Ovary (tissue), 3 donors: ENCODE measurements at regions not wholly inside any gene's neighbourhood (a gene's known extent, or its start where the extent isn't known, plus 50 kb on each side); places are given as distances from the start of the nearest gene placed in this dataset.

Experiments
- EP300 ChIP-seq: sonication (generic); formaldehyde crosslinking; IDR thresholded peaks from one replicate; pipeline ENCODE4 v1.6.1; 2017; ENCODE audit warnings: antibody characterized with exemption
- POLR2A ChIP-seq: fragments of 450-650 bp; IDR thresholded peaks from one replicate; pipeline ENCODE4 v1.6.1; 2017; ENCODE audit warnings: antibody characterized with exemption, mild to moderate bottlenecking, moderate library complexity
- TF ChIP-seq, protein P1 (sequence below), 3 donors: fragments of 450-650 bp in 2 of 3; fragments of 200-600 bp in 1 of 3; IDR thresholded peaks; one replicate each; pipeline versions ENCODE4 v1.5.1 to v1.8.0; 2016 to 2022; ENCODE audit warnings: antibody characterized with exemption in 3 of 3, mild to moderate bottlenecking in 1 of 3
- donor health status: DM: no; HTN: no; CAD: no.

DNA sequence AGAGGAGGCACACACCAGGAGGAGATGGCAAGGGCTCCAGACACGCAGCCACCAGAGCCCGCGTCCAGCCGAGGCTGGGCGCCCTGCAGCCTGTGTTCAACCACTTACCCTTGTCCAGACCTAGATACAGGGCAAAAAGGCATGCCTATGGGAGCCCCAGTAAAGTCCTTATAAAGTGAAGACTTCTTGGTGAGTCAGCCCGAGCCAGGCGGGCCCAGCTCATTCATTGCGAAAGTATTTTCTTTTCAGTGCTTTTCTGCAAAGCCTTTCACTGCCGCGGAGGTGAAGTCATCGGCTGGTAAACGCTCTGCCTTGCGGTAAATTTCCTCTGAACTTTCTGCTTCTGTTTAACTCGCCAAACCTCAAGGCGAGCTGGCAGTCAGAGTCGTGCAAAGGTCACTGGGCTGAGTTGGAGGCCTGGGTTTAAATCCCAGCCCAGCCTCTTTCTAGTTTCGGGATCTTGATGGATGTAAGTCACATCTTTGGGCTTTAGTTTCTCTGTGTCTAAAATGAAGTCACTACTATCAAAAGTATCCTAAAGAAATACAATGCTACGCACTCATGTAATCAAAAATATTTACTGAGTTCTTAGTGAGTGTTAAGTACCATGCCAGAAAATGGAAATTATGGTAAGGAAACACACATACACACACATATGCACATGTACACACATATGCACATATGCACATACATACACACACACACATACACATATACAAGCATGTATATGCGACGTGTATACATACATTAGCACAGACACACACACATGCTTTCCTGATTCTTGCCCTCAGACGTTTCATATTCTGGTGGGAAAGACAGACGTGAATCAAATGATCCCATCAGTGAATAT is 54.7 kb upstream of the IFFO2 start:
- TF ChIP-seq, protein P1, sequence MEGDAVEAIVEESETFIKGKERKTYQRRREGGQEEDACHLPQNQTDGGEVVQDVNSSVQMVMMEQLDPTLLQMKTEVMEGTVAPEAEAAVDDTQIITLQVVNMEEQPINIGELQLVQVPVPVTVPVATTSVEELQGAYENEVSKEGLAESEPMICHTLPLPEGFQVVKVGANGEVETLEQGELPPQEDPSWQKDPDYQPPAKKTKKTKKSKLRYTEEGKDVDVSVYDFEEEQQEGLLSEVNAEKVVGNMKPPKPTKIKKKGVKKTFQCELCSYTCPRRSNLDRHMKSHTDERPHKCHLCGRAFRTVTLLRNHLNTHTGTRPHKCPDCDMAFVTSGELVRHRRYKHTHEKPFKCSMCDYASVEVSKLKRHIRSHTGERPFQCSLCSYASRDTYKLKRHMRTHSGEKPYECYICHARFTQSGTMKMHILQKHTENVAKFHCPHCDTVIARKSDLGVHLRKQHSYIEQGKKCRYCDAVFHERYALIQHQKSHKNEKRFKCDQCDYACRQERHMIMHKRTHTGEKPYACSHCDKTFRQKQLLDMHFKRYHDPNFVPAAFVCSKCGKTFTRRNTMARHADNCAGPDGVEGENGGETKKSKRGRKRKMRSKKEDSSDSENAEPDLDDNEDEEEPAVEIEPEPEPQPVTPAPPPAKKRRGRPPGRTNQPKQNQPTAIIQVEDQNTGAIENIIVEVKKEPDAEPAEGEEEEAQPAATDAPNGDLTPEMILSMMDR (IDR thresholded peaks at IDR 0.05): no peak
- TF ChIP-seq EP300 (no peak), POLR2A (no peak)
